Activated T-cell treated with anti-CD3 and anti-CD28 coated beads, Interleukin-2, amount 50 U/mL, for 72 hours (primary cell): ENCODE measurements at regions not wholly inside any gene's neighbourhood (a gene's known extent, or its start where the extent isn't known, plus 50 kb on each side); places are given as distances from the start of the nearest gene placed in this dataset.

Experiments
- ATAC-seq, 2 donors: fragments of 150-1000 bp; cut with Tn5 transposase; replicated peaks in 1 of 2; 2 replicates each; pipeline ENCODE4 v1.10.0; 2021; ENCODE audit warnings: moderate library complexity in 2 of 2, mild to moderate bottlenecking in 1 of 2
- DNase-seq, 2 donors: peaks; one replicate each; pipeline ENCODE4 v3.0.0; 2021 to 2022; ENCODE audit warnings: mixed read lengths in 1 of 2
- H3K27ac Mint-ChIP-seq: one replicate; pipeline ENCODE4 v1.8.0; 2022; ENCODE audit warnings: mild to moderate bottlenecking, moderate library complexity, mixed read lengths
- H3K27me3 Mint-ChIP-seq: one replicate; pipeline ENCODE4 v1.8.0; 2022; ENCODE audit warnings: low read depth, mixed read lengths
- H3K36me3 Mint-ChIP-seq, 2 donors: one replicate each; pipeline ENCODE4 v1.8.0; 2022; ENCODE audit warnings: mixed read lengths in 2 of 2, mild to moderate bottlenecking in 1 of 2; ENCODE audit not compliant: insufficient read depth in 2 of 2
- H3K4me1 Mint-ChIP-seq: one replicate; pipeline ENCODE4 v1.8.0; 2022; ENCODE audit warnings: low read depth, mixed read lengths
- H3K4me3 Mint-ChIP-seq, 2 donors: one replicate each; pipeline ENCODE4 v1.8.0; 2022; ENCODE audit warnings: mild to moderate bottlenecking in 2 of 2, mixed read lengths in 2 of 2, moderate library complexity in 2 of 2
- H3K9me3 Mint-ChIP-seq, 2 donors: one replicate each; pipeline ENCODE4 v1.8.0; 2022; ENCODE audit warnings: mixed read lengths in 2 of 2

GRCh38 chr20:63105211-63106107, 98.7 kb upstream of the BHLHE23 start:
- H3K9me3 Mint-ChIP-seq, result peaks cover 0 to 3% of the 10 kb centered on the region in 2 donors
- H3K4me1 Mint-ChIP-seq, result peaks cover 4% of the 10 kb centered on the region
- peaks cover 0 to 3% of the 10 kb centered on the region in 2 donors for H3K36me3 Mint-ChIP-seq
- ATAC-seq (no peak), DNase-seq (no peak)
- no peak overlapping the region for H3K4me3 Mint-ChIP-seq
- H3K27me3 Mint-ChIP-seq, result no peaks in the 10 kb centered on the region
- H3K27ac Mint-ChIP-seq, result no peak overlapping the region

- ATAC-seq (no peak), DNase-seq (no peak)
- H3K4me1 Mint-ChIP-seq, result peaks cover 4% of the 10 kb centered on the region
- no peaks in the 10 kb centered on the region for H3K27me3 Mint-ChIP-seq
- H3K4me3 Mint-ChIP-seq, result no peak overlapping the region
- peaks cover 0 to 3% of the 10 kb centered on the region in 2 donors for H3K36me3 Mint-ChIP-seq
- H3K27ac Mint-ChIP-seq, result no peak overlapping the region
- H3K9me3 Mint-ChIP-seq, result peaks cover 0 to 3% of the 10 kb centered on the region in 2 donors
Measured at GRCh38 chr20:63104312-63105181, 97.8 kb upstream of the BHLHE23 start.

DNA sequence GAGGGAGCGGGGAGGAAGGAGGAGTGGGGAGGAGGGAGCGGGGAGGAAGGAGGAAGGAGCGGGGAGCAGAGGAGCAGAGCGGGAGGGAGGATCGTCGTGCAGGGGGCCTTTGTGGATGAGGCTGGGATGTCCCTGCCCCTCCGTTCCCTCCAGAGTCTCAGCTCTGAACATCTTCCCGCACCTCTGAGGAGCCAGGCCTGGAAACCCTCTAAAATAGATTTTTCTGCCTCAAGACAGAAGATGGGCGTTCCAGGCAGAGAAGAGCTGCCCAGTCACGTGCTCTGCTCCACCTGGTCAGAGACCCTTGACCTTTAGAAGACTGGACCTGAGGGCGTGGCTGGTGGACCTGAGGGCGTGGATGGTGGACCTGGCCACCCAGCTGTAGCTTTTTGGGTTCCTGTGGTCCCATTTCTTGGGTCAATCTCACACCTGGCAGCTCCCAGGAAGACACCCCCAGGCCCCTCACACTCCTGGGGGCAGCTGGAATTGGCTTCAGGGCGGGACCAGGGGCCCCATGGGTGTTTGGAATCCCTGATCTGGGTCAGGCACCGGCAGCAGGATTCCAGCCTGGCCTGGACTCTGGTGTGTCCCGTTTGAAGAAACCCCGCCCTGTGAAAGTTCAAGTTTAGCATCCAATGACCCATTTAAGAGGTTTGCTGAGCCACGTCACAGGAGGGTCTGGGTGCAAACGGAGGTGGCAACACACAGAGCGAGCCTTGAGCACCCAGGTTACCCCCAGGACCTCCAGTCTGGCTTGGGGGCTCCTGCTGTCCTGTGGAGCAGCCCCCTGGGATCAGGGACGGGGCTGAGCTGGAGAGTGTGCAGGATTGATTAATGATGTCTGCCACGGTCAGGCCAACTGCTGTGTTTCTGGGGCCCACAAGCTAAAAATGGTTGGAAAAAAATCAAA, 96.9 kb upstream of the BHLHE23 start:
- Mint-ChIP-seq H3K9me3 (peaks cover 0 to 3% of the 10 kb centered on the region in 2 donors), H3K4me3 (peak overlapping the region in 1 of 2 donors; percentile 10), H3K27ac (no peak overlapping the region), H3K27me3 (no peaks in the 10 kb centered on the region), H3K4me1 (peaks cover 4% of the 10 kb centered on the region), H3K36me3 (peaks cover 0 to 3% of the 10 kb centered on the region in 2 donors)
- ATAC-seq (no peak), DNase-seq (no peak)

DNA sequence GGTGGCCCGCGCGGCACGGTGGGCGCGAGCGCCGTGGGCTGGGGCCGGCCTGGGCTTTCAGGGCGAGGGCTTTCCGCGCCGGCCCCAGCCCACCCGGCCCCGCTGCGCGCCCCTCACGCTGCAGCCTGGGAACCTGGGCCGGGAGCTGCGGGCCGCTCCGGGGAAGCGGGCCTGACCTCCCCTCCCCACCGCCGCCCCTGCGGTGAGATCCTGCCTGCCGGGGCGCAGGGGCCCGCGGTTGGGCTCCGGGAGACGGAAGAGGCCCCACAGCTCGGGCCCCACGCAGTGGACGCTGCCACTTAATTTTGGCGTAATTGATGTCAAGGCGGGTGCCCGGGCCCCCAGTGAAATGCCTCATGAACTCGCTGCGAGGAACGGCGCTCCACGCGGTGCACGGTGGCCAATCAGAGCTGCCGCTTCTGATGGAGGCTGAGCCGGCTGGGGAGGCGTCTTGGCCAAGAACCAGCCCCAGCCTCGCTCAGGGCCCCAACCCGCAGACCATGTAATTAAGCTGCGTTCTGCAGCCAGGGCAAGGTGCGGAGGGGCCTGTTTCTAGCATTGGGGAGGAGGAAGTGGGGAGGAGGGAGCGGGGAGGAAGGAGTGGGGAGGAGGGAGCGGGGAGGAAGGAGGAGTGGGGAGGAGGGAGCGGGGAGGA, 96.1 kb upstream of the BHLHE23 start:
- DNase-seq, result peak; percentile 74 to 75
- H3K27me3 Mint-ChIP-seq, result no peaks in the 10 kb centered on the region
- H3K4me1 Mint-ChIP-seq, result peaks cover 4% of the 10 kb centered on the region
- H3K9me3 Mint-ChIP-seq, result no peaks in the 10 kb centered on the region
- peaks cover 0 to 3% of the 10 kb centered on the region in 2 donors for H3K36me3 Mint-ChIP-seq
- ATAC-seq, result peak; percentile 65 to 69
- H3K4me3 Mint-ChIP-seq, result peak overlapping the region; percentile 83 to 87
- H3K27ac Mint-ChIP-seq, result peak overlapping the region; percentile 31

DNA sequence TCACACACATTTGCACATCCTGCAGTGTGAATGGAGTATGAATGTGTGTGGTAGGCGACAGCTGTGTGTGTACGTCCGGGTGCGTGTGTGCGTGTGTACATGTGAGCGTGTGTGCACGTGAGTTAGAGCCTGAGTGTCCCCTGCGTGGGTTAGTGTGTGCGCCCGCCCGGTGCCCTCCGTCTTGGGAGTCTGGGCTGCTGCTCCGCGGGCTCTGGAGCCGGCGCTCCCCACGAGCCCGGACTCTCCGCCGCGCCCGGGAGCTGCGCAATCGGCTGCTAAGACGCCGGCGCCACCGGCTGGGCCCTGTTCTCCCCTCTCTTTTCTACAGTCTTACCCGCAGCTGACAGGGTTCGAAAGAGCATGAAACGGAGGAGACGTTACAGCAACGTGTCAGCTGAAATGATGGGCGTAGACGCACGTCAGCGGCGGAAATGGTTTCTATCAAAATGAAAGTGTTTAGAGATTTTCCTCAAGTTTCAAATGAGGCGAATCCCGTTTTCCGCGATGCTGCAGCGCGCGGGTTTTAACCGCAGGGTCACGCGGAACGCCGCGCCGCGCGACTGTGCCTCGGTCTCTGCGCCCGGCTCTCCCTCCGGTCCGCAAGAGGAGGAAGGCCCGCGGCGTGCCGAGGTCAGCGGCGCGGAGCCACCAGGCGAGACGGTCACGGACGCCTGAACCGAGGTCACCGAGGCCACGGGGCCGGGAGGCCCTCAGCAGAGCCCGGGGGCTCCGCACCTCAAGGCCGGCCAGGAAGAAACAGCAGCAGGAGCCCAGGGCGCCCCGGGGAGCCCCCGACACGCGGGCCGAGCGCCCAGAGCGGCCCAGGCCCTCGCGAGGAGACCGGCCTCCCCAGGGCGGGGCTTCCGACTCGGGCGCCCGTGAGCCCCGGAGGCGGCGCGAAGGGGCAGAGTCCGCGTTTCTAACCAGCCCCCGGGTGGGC, 95.3 kb upstream of the BHLHE23 start:
- Mint-ChIP-seq H3K36me3 (peaks cover 0 to 3% of the 10 kb centered on the region in 2 donors), H3K9me3 (no peaks in the 10 kb centered on the region), H3K4me1 (peaks cover 4% of the 10 kb centered on the region), H3K27ac (peak overlapping the region; percentile 92), H3K27me3 (no peaks in the 10 kb centered on the region), H3K4me3 (peak overlapping the region; percentile 93 to 95)
- ATAC-seq (peak; percentile 79 to 81), DNase-seq (peak; percentile 64 to 72)

GRCh38 chr20:63100926-63101699, 94.3 kb upstream of the BHLHE23 start:
- peaks cover 4% of the 10 kb centered on the region for H3K4me1 Mint-ChIP-seq
- peak overlapping the region; percentile 32 to 95 for H3K4me3 Mint-ChIP-seq
- DNase-seq (no peak), ATAC-seq (no peak)
- H3K27me3 Mint-ChIP-seq, result no peaks in the 10 kb centered on the region
- H3K27ac Mint-ChIP-seq, result no peak overlapping the region
- H3K9me3 Mint-ChIP-seq, result no peaks in the 10 kb centered on the region
- H3K36me3 Mint-ChIP-seq, result peaks cover 0 to 3% of the 10 kb centered on the region in 2 donors

GRCh38 chr20:63100174-63100925, 93.6 kb upstream of the BHLHE23 start:
- ATAC-seq (no peak), DNase-seq (no peak)
- H3K9me3 Mint-ChIP-seq, result no peaks in the 10 kb centered on the region
- peaks cover 4% of the 10 kb centered on the region for H3K4me1 Mint-ChIP-seq
- H3K27ac Mint-ChIP-seq, result no peak overlapping the region
- no peaks in the 10 kb centered on the region for H3K27me3 Mint-ChIP-seq
- no peak overlapping the region for H3K4me3 Mint-ChIP-seq
- peaks cover 0 to 3% of the 10 kb centered on the region in 2 donors for H3K36me3 Mint-ChIP-seq

DNA sequence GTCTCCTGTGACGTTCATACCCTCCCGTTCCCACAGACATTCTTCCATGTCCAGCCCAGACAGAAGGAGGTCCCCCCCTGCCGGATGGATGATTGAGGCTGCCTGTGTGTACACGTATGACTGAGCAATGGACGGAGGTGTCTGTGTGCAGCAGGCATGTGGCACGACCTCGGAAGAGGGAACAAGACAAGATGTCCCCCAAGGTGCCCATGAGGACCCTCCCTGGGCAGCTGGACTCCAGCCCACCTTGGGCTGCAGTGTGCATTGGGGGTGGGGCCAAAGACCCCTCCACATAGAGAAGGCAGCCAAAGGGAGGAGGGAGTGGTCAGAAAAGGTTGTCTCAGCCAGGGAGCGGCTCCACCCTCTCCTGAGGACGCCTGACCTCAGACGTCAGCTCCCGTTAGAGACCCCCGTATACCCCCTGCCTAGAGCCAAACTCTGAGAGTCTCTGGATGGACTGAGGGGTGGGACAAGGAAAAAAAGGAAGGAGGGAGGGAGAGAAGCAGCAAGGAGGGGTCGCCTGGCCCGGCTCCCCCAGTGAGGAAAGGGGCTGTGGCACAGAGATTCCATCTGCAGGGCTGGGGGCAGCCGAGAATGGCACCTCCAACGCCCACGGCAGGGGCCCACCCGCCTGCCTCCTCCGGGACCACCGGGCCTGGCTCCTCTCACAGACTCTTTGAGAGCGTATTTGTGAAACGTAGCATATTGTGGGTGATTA, 92.9 kb upstream of the BHLHE23 start:
- H3K4me3 Mint-ChIP-seq, result no peak overlapping the region
- H3K9me3 Mint-ChIP-seq, result no peaks in the 10 kb centered on the region
- H3K27ac Mint-ChIP-seq, result no peak overlapping the region
- H3K27me3 Mint-ChIP-seq, result no peaks in the 10 kb centered on the region
- peaks cover 0 to 3% of the 10 kb centered on the region in 2 donors for H3K36me3 Mint-ChIP-seq
- peaks cover 4% of the 10 kb centered on the region for H3K4me1 Mint-ChIP-seq
- DNase-seq (no peak), ATAC-seq (no peak)

GRCh38 chr20:63098195-63098810, 91.5 kb upstream of the BHLHE23 start:
- Mint-ChIP-seq H3K9me3 (no peaks in the 10 kb centered on the region), H3K27me3 (no peaks in the 10 kb centered on the region), H3K4me1 (peaks cover 4% of the 10 kb centered on the region), H3K27ac (no peak overlapping the region), H3K4me3 (no peak overlapping the region), H3K36me3 (peaks cover 0 to 3% of the 10 kb centered on the region in 2 donors)
- DNase-seq (no peak), ATAC-seq (no peak)
